KOPT-K1 (cell line): ENCODE measurements at regions not wholly inside any gene's neighbourhood (a gene's known extent, or its start where the extent isn't known, plus 50 kb on each side); places are given as distances from the start of the nearest gene placed in this dataset.
"Not testable (repeated sequence)": the region's sequence is repeated elsewhere in the genome, so short reads cannot be mapped to it uniquely, and the experiment has no call there.

ENCODE experiments used
- H3K27ac ChIP-seq: fragments of 200-600 bp; sonication (generic); 2 replicates; pipeline ENCODE4 v1.5.1; 2016; ENCODE audit warnings: antibody characterized with exemption, mild to moderate bottlenecking, low read depth, low read length; ENCODE audit not compliant: poor library complexity, severe bottlenecking
- H3K36me3 ChIP-seq: fragments of 200-600 bp; sonication (generic); 2 replicates; pipeline ENCODE4 v1.5.1; 2017; ENCODE audit warnings: antibody characterized with exemption, mild to moderate bottlenecking, low read length, moderate library complexity; ENCODE audit not compliant: insufficient read depth
- H3K9me3 ChIP-seq: fragments of 200-600 bp; sonication (generic); 2 replicates; pipeline ENCODE4 v1.5.1; 2017; ENCODE audit warnings: antibody characterized with exemption, low read length, mild to moderate bottlenecking; ENCODE audit not compliant: insufficient read depth, poor library complexity, severe bottlenecking

DNA sequence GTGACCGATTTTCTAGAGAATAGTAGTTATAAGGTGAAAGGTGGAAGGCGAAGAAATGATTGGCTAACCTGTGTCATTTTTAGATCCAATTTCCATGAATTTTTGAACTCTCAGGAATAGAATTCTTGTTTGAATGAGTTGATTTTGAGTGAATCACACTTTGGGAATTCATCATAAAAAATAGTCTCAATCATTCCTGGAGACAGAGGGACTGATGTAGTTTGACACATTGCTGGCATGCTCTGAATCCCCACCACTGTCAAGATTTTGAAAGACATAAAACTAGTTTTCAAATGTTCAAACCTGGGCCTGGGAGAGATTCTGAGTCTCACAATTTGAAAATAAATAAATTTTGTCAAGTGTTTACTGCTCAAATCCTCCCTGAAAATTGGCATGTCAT is 861.4 kb upstream of the RAG2 start:
- H3K27ac ChIP-seq, result no peak overlapping the region
- no peaks in the 10 kb centered on the region for H3K9me3 ChIP-seq
- H3K36me3 ChIP-seq, result no peaks in the 10 kb centered on the region

DNA sequence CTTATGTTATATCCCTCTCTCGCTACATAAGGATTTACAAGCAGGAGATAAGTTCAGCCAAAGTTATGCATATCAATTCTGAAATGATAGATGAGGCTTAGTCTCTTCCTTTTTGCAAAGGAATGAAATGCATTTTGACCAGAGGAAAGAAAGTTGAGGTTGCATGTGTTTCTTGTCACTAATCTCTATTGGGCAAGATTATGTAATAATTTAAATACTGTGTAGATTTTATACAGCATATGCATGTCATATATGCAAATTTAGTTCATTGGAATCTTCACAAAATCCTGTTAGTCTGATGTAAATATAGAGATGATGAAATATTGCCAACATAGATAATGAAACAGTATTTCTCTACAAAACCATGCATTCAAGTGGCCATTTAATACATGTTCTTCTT is 858.7 kb upstream of the RAG2 start:
- no peaks in the 10 kb centered on the region for H3K36me3 ChIP-seq
- H3K27ac ChIP-seq, result no peak overlapping the region
- no peaks in the 10 kb centered on the region for H3K9me3 ChIP-seq

DNA sequence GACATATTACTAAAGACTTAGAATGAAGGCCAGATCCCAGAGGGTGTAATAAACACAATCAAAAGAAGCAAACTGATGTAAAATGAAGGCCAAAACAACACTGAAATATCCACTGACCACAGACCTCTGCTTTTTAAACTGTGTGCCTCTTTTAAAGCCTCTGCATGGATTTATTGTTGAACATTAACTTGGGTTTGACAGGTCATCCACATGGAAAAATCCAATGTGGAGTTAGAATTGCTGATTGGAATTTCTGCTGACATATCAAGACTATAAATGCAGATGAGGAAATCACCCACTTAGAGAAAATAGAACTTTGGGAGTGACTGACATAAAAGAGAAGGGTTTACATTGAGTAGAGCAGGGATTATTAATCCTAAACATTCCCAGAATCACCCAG is 853.9 kb upstream of the RAG2 start:
- H3K27ac ChIP-seq, result no peak overlapping the region
- H3K9me3 ChIP-seq, result no peaks in the 10 kb centered on the region
- no peaks in the 10 kb centered on the region for H3K36me3 ChIP-seq

GRCh38 chr11:37450613-37451012 is 852.6 kb upstream of the RAG2 start:
- Histone ChIP-seq H3K9me3 (no peaks in the 10 kb centered on the region), H3K36me3 (no peaks in the 10 kb centered on the region), H3K27ac (no peak overlapping the region)

DNA sequence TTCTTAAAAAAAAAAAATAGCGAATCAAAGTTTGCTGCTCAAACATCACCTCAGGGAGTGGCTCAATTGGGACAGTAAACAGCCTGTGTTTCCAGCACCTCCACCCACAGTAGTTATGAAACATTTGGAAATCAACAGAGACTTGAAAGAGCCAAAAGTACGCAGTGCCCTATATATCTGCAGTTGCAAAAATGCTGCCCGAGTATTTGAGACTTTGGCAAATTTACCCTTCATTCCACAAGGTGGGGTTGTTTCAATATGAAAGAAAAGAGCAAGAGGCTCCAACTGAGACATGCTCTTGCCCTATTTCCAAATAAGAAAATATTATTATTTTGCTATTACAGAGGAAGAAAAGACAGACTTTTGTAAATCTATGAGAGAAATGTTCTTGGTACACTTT is 851.1 kb upstream of the RAG2 start:
- Histone ChIP-seq H3K27ac (no peak overlapping the region), H3K36me3 (no peaks in the 10 kb centered on the region), H3K9me3 (no peaks in the 10 kb centered on the region)

GRCh38 chr11:37442576-37442975 is 844.5 kb upstream of the RAG2 start:
- Histone ChIP-seq H3K27ac (no peak overlapping the region), H3K9me3 (no peaks in the 10 kb centered on the region), H3K36me3 (no peaks in the 10 kb centered on the region)

DNA sequence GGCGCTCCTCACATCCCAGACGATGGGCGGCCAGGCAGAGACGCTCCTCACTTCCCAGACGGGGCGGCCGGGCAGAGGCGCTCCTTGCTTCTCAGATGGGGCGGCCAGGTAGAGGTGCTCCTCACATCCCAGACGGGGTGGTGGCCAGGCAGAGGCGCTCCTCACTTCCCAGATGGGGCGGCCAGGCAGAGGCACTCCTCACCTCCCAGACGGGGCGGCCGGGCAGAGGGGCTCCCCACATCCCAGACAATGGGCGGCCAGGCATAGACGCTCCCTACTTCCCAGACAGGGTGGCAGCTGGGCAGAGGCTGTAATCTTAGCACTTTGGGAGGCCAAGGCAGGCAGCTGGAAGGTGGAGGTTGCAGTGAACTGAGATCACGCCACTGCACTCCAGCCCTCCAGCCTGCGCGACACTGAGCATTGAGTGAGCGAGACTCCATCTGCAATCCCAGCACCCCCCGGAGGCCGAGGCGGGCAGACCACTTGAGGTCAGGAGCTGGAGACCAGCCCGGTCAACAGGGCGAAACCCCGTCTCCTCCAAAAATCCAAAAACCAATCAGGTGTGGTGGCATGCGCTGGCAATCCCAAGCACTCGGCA is 833.7 kb upstream of the RAG2 start:
- H3K36me3 ChIP-seq, result not testable (repeated sequence)

DNA sequence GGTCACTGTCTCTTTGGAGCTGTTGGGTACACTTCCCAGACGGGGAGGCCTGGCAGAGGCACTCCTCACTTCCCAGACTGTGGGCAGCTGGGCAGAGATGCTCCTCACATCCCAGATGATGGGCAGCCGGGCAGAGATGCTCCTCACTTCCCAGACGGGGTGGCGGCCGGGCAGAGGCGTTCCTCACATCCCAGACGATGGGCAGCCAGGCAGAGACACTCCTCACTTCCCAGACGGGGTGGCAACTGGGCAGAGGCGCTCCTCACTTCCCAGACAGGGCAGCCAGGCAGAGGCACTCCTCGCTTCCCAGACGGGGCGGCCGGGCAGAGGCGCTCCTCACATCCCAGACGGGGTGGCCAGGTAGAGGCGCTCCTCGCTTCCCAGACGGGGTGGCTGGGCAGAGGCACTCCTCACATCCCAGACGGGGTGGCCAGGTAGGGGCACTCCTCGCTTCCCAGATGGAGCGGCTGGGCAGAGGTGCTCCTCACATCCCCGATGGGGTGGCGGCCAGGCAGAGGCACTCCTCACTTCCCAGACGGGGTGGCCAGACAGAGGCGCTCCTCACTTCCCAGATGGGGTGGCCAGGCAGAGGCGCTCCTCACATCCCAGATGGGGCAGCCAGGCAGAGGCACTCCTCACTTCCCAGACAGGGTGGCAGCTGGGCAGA is 833.1 kb upstream of the RAG2 start:
- H3K27ac ChIP-seq, H3K36me3 ChIP-seq, H3K9me3 ChIP-seq: not testable (repeated sequence)

More for the DNA sequence above, 833.7 kb upstream of the RAG2 start:
- not testable (repeated sequence) for H3K27ac ChIP-seq, H3K9me3 ChIP-seq

DNA sequence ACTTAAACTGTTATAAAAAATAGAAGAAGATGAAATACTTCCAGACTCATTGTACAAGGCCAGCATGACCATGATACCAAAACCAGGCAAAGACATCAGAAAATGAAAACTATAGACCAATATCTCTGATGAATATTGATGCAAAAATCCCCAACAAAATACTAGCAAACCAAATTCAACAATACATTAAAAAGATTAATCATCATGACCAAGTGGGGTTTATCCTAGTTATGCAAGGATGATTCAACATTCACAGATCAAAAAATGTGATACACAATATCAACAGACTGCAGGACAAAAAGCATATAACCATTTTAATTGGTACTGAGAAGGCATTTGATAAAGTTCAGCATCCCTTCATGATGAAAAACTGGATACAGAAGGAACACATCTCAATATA is 824.5 kb upstream of the RAG2 start:
- no peaks in the 10 kb centered on the region for H3K36me3 ChIP-seq
- no peak overlapping the region for H3K27ac ChIP-seq

GRCh38 chr11:37411289-37411688 is 813.3 kb upstream of the RAG2 start:
- Histone ChIP-seq H3K36me3 (no peaks in the 10 kb centered on the region), H3K27ac (no peak overlapping the region), H3K9me3 (no peaks in the 10 kb centered on the region)

More for the DNA sequence above, 824.5 kb upstream of the RAG2 start:
- no peaks in the 10 kb centered on the region for H3K9me3 ChIP-seq

DNA sequence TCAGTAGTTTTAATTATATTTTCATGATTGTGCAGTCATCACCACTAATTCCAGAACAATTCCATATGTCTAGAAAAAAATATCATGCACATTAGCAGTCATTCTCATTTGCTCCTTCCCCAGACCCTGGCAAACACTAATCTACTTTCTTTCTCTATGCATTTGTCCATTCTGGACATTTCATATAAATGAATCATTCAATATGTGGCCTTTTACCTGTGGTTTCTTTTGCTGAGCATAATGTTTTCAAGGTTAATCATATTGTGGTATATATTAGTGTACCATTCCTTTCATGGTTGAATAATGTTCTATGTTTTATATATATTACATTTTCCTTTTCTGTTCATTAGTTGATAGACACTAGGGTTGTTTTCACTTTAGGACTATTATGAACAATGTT is 811.1 kb upstream of the RAG2 start:
- no peak overlapping the region for H3K27ac ChIP-seq
- H3K36me3 ChIP-seq, result no peaks in the 10 kb centered on the region
- H3K9me3 ChIP-seq, result no peaks in the 10 kb centered on the region

GRCh38 chr11:37407461-37407860 is 809.4 kb upstream of the RAG2 start:
- Histone ChIP-seq H3K27ac (no peak overlapping the region), H3K36me3 (no peaks in the 10 kb centered on the region), H3K9me3 (no peaks in the 10 kb centered on the region)

GRCh38 chr11:37406651-37407050 is 808.6 kb upstream of the RAG2 start:
- no peaks in the 10 kb centered on the region for H3K36me3 ChIP-seq
- H3K27ac ChIP-seq, result no peak overlapping the region
- H3K9me3 ChIP-seq, result no peaks in the 10 kb centered on the region

GRCh38 chr11:37404231-37404630 is 806.2 kb upstream of the RAG2 start:
- Histone ChIP-seq H3K36me3 (no peaks in the 10 kb centered on the region), H3K9me3 (no peaks in the 10 kb centered on the region), H3K27ac (no peak overlapping the region)

DNA sequence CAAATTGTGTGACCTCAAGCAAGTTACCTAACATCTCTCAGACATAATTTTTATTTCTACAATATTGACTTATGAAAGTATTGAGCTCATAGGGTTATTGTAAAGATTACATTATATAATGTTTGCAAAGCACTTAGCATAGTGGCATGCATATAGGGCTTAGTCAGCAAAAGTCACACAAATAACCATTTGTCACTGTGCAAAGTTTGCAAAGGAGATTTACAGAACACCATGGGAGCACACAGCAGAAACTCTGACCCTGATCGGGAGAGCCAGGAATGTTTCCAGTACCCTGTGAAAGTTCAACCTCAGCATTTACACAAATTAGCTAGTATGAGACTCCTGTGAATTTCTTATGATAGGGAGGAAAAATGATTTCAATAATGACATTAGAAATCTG is 804.6 kb upstream of the RAG2 start:
- Histone ChIP-seq H3K36me3 (no peaks in the 10 kb centered on the region), H3K9me3 (no peaks in the 10 kb centered on the region), H3K27ac (no peak overlapping the region)

GRCh38 chr11:37394236-37394870 is 796.3 kb upstream of the RAG2 start:
- H3K36me3 ChIP-seq, result no peaks in the 10 kb centered on the region
- no peak overlapping the region for H3K27ac ChIP-seq
- H3K9me3 ChIP-seq, result peaks cover 12% of the 10 kb centered on the region
